Endodermal cell (in vitro differentiated cells): ENCODE measurements at regions not wholly inside any gene's neighbourhood (a gene's known extent, or its start where the extent isn't known, plus 50 kb on each side); places are given as distances from the start of the nearest gene placed in this dataset.

Experiments used
- DNase-seq: peaks from one replicate; pipeline ENCODE4 v3.0.0-alpha.2; 2017
- H3K27ac ChIP-seq: 2 replicates; pipeline ENCODE4 v1.5.1; 2013; ENCODE audit warnings: mild to moderate bottlenecking, low read depth, low read length, moderate library complexity
- H3K27me3 ChIP-seq: 2 replicates; pipeline ENCODE4 v1.6.1; 2013; ENCODE audit warnings: mild to moderate bottlenecking, low read length, moderate library complexity; ENCODE audit not compliant: insufficient read depth, control insufficient read depth, poor library complexity, severe bottlenecking
- H3K36me3 ChIP-seq: 2 replicates; pipeline ENCODE4 v1.7.0; 2013; ENCODE audit warnings: mild to moderate bottlenecking, low read length, moderate library complexity; ENCODE audit not compliant: control insufficient read depth, insufficient read depth
- H3K4me1 ChIP-seq: one replicate; pipeline ENCODE4 v1.7.0; 2013; ENCODE audit warnings: low read length; ENCODE audit not compliant: control insufficient read depth, insufficient read depth
- H3K4me3 ChIP-seq: 2 replicates; pipeline ENCODE4 v1.5.1; 2013; ENCODE audit warnings: mild to moderate bottlenecking, low read length, moderate library complexity
- H3K9ac ChIP-seq: 2 replicates; pipeline ENCODE4 v1.6.1; 2013; ENCODE audit warnings: mild to moderate bottlenecking, low read length, moderate library complexity; ENCODE audit not compliant: poor library complexity, severe bottlenecking; ENCODE audit errors: extremely low read depth
- H3K9me3 ChIP-seq: 2 replicates; pipeline ENCODE4 v1.6.1; 2013; ENCODE audit warnings: mild to moderate bottlenecking, low read length, moderate library complexity; ENCODE audit not compliant: control insufficient read depth
- H3K27ac Mint-ChIP-seq: 2 replicates; pipeline ENCODE4 v1.8.0; 2020; ENCODE audit warnings: mixed read lengths
- H3K27me3 Mint-ChIP-seq: 2 replicates; pipeline ENCODE4 v1.8.0; 2021; ENCODE audit warnings: mild to moderate bottlenecking, mixed read lengths; ENCODE audit not compliant: insufficient read depth
- H3K36me3 Mint-ChIP-seq: 2 replicates; pipeline ENCODE4 v1.8.0; 2020; ENCODE audit warnings: low read depth, mixed read lengths
- H3K4me1 Mint-ChIP-seq: 2 replicates; pipeline ENCODE4 v1.8.0; 2020; ENCODE audit warnings: mixed read lengths
- H3K4me3 Mint-ChIP-seq: 2 replicates; pipeline ENCODE4 v1.8.0; 2020; ENCODE audit warnings: mild to moderate bottlenecking, moderate library complexity, mixed read lengths
- H3K9me3 Mint-ChIP-seq: 2 replicates; pipeline ENCODE4 v1.8.0; 2020; ENCODE audit warnings: mild to moderate bottlenecking, mixed read lengths
- CTCF ChIP-seq: fragments of 200-600 bp; sonication (generic); conservative IDR thresholded peaks from 2 replicates; pipeline ENCODE4 v1.5.0; 2021; ENCODE audit warnings: antibody characterized with exemption, mild to moderate bottlenecking
- WGBS, 2 experiments: methylation state at CpG; one replicate each; pipeline versions ENCODE4 v1.1.5 to v1.1.7; 2013; ENCODE audit warnings: missing lambda C conversion rate in 2 of 2, mixed read lengths in 1 of 2; ENCODE audit not compliant: insufficient coverage in 1 of 2, insufficient read length in 1 of 2; 5-methylcytosine and 5-hydroxymethylcytosine counted together

- H3K27me3 Mint-ChIP-seq: peaks cover 2% of the 10 kb centered on the region
- no peak overlapping the region for H3K27ac Mint-ChIP-seq
- H3K9me3 Mint-ChIP-seq: peaks cover 2% of the 10 kb centered on the region
- DNase-seq: no peak
- Histone ChIP-seq H3K9ac (no peak overlapping the region), H3K36me3 (no peaks in the 10 kb centered on the region), H3K4me1 (no peaks in the 10 kb centered on the region), H3K9me3 (no peaks in the 10 kb centered on the region), H3K27me3 (no peaks in the 10 kb centered on the region), H3K4me3 (no peak overlapping the region), H3K27ac (no peak overlapping the region)
- peaks cover 3% of the 10 kb centered on the region for H3K4me1 Mint-ChIP-seq
- 94 to 100% methylated on average over 1 to 5 of the region's 5 CpGs for WGBS, 2 experiments
- no peak for TF ChIP-seq CTCF
- H3K36me3 Mint-ChIP-seq: no peaks in the 10 kb centered on the region
- no peak overlapping the region for H3K4me3 Mint-ChIP-seq
These were observed 60.2 kb upstream of the MTNR1B start for GRCh38 chr11:92909214-92909613.

DNA sequence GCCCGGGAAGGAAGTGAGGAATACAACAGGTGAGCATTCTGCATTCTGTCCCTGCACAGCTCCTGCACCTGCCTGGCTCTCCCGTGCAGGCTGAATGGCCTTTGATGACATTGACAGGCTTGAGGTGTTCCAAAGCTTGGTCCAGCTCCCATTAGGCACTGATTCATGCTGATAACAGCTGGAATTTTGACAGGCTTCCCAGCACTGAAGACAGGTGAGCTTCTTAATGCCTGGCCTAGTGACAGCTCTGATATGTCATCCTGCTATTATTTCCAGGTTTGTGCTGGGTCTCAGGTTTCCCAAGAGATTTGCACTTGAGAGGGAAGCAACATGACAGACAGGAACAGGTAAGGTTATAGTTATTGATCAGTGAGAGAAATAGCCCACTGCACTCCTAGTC lies 58.0 kb upstream of the MTNR1B start:
- Mint-ChIP-seq H3K36me3 (no peaks in the 10 kb centered on the region), H3K4me1 (peaks cover 3% of the 10 kb centered on the region), H3K27ac (no peak overlapping the region), H3K9me3 (no peaks in the 10 kb centered on the region), H3K27me3 (peaks cover 2% of the 10 kb centered on the region), H3K4me3 (no peak overlapping the region)
- Histone ChIP-seq H3K36me3 (no peaks in the 10 kb centered on the region), H3K27me3 (no peaks in the 10 kb centered on the region), H3K27ac (no peak overlapping the region), H3K4me3 (no peak overlapping the region), H3K4me1 (no peaks in the 10 kb centered on the region), H3K9ac (no peak overlapping the region), H3K9me3 (no peaks in the 10 kb centered on the region)
- no peak for DNase-seq
- WGBS, 2 experiments: 89 to 91% methylated on average over 2 of the region's 2 CpGs
- no peak for TF ChIP-seq CTCF

GRCh38 chr11:92915551-92915950 lies 53.9 kb upstream of the MTNR1B start:
- Mint-ChIP-seq H3K27me3 (peaks cover 2% of the 10 kb centered on the region), H3K9me3 (no peaks in the 10 kb centered on the region), H3K4me1 (peaks cover 5% of the 10 kb centered on the region), H3K36me3 (no peaks in the 10 kb centered on the region), H3K4me3 (no peak overlapping the region), H3K27ac (no peak overlapping the region)
- 96 to 98% methylated on average over 22 to 39 of the region's 39 CpGs for WGBS, 2 experiments
- Histone ChIP-seq H3K9ac (no peak overlapping the region), H3K27me3 (no peaks in the 10 kb centered on the region), H3K9me3 (no peaks in the 10 kb centered on the region), H3K27ac (no peak overlapping the region), H3K36me3 (no peaks in the 10 kb centered on the region), H3K4me3 (no peak overlapping the region), H3K4me1 (no peaks in the 10 kb centered on the region)
- TF ChIP-seq CTCF: no peak
- no peak for DNase-seq
